Epithelial cell of esophagus (primary cell): ENCODE measurements at regions not wholly inside any gene's neighbourhood (a gene's known extent, or its start where the extent isn't known, plus 50 kb on each side); places are given as distances from the start of the nearest gene placed in this dataset.

ENCODE experiments used
- DNase-seq: peaks from one replicate; pipeline ENCODE4 v3.0.0; 2010; ENCODE audit warnings: low read depth
- H3K4me3 ChIP-seq: 2 replicates; pipeline ENCODE4 v1.5.1; 2011; ENCODE audit warnings: mild to moderate bottlenecking, low read length, control low read depth
- CTCF ChIP-seq: IDR thresholded peaks from 2 replicates; pipeline ENCODE4 v1.5.1; 2011; ENCODE audit warnings: low read depth, mild to moderate bottlenecking, low read length, control low read depth, inconsistent platforms; ENCODE audit not compliant: insufficient read depth; ENCODE audit errors: missing control alignments

GRCh38 chr2:13576406-13577036, 859.8 kb downstream of the TRIB2 start:
- DNase-seq: no peak
- TF ChIP-seq CTCF: no peak
- H3K4me3 ChIP-seq: no peak overlapping the region

- TF ChIP-seq CTCF: no peak
- no peak for DNase-seq
- H3K4me3 ChIP-seq: no peak overlapping the region
Measured at GRCh38 chr2:13578547-13578946, 861.8 kb downstream of the TRIB2 start.

GRCh38 chr2:13581471-13581870, 864.7 kb downstream of the TRIB2 start:
- DNase-seq: peak; percentile 28
- no peak overlapping the region for H3K4me3 ChIP-seq
- TF ChIP-seq CTCF: peak; percentile 28

- TF ChIP-seq CTCF: no peak
- no peak for DNase-seq
Measured at GRCh38 chr2:13583609-13584008, 866.9 kb downstream of the TRIB2 start.

GRCh38 chr2:13584020-13584419, 867.3 kb downstream of the TRIB2 start:
- no peak for DNase-seq
- no peak overlapping the region for H3K4me3 ChIP-seq

More at GRCh38 chr2:13583609-13584008, 866.9 kb downstream of the TRIB2 start:
- no peak overlapping the region for H3K4me3 ChIP-seq

GRCh38 chr2:13585732-13586131, 869.0 kb downstream of the TRIB2 start:
- TF ChIP-seq CTCF: no peak
- DNase-seq: no peak

More at GRCh38 chr2:13584020-13584419, 867.3 kb downstream of the TRIB2 start:
- no peak for TF ChIP-seq CTCF

GRCh38 chr2:13596233-13596632, 879.5 kb downstream of the TRIB2 start:
- DNase-seq: no peak
- no peak for TF ChIP-seq CTCF
- H3K4me3 ChIP-seq: no peak overlapping the region

More at GRCh38 chr2:13585732-13586131, 869.0 kb downstream of the TRIB2 start:
- H3K4me3 ChIP-seq: no peak overlapping the region
